ENCODE measurements at regions not wholly inside any gene's neighbourhood (a gene's known extent, or its start where the extent isn't known, plus 50 kb on each side); places are given as distances from the start of the nearest gene placed in this dataset.

- Histone ChIP-seq H3K9me3 (ENCODE audit: control insufficient read depth in 5 of 5, low read length in 5 of 5) (no peaks in the 10 kb centered on the region), H3K27me3 (ENCODE audit: control insufficient read depth in 5 of 5, insufficient read depth in 4 of 5, low read length in 5 of 5) (no peaks in the 10 kb centered on the region), H3K9ac (ENCODE audit: low read length in 5 of 5) (no peak overlapping the region), H3K36me3 (ENCODE audit: control insufficient read depth in 5 of 5, insufficient read depth in 5 of 5, low read length in 5 of 5) (peaks cover 0 to 11% (median 0%) of the 10 kb centered on the region in 5 donors), H3K4me1 (ENCODE audit: control insufficient read depth in 5 of 5, insufficient read depth in 5 of 5, low read length in 5 of 5) (peaks cover 0 to 38% (median 18%) of the 10 kb centered on the region in 5 donors), H3K4me3 (ENCODE audit: low read depth in 1 of 5, low read length in 5 of 5) (no peak overlapping the region), H3K27ac (ENCODE audit: low read depth, low read length) (no peak overlapping the region)
Measured at GRCh38 chr2:174670446-174670845, 72.8 kb upstream of the WIPF1 start.

GRCh38 chr2:174669336-174669735 lies 71.7 kb upstream of the WIPF1 start:
- Histone ChIP-seq H3K27ac (ENCODE audit: low read depth, low read length) (no peak overlapping the region), H3K36me3 (ENCODE audit: control insufficient read depth in 5 of 5, insufficient read depth in 5 of 5, low read length in 5 of 5) (peaks cover 0 to 11% (median 0%) of the 10 kb centered on the region in 5 donors), H3K9ac (ENCODE audit: low read length in 5 of 5) (no peak overlapping the region), H3K9me3 (ENCODE audit: control insufficient read depth in 5 of 5, low read length in 5 of 5) (no peaks in the 10 kb centered on the region), H3K27me3 (ENCODE audit: control insufficient read depth in 5 of 5, insufficient read depth in 4 of 5, low read length in 5 of 5) (no peaks in the 10 kb centered on the region), H3K4me1 (ENCODE audit: control insufficient read depth in 5 of 5, insufficient read depth in 5 of 5, low read length in 5 of 5) (peaks cover 0 to 42% (median 19%) of the 10 kb centered on the region in 5 donors), H3K4me3 (ENCODE audit: low read depth in 1 of 5, low read length in 5 of 5) (no peak overlapping the region)

GRCh38 chr2:174668075-174668474 lies 70.5 kb upstream of the WIPF1 start:
- H3K4me1 ChIP-seq (ENCODE audit: control insufficient read depth in 5 of 5, insufficient read depth in 5 of 5, low read length in 5 of 5): peaks cover 0 to 53% (median 30%) of the 10 kb centered on the region in 5 donors
- no peaks in the 10 kb centered on the region for H3K27me3 ChIP-seq (ENCODE audit: control insufficient read depth in 5 of 5, insufficient read depth in 4 of 5, low read length in 5 of 5)
- H3K9ac ChIP-seq (ENCODE audit: low read length in 5 of 5): no peak overlapping the region
- H3K9me3 ChIP-seq (ENCODE audit: control insufficient read depth in 5 of 5, low read length in 5 of 5): no peaks in the 10 kb centered on the region
- no peak overlapping the region for H3K4me3 ChIP-seq (ENCODE audit: low read depth in 1 of 5, low read length in 5 of 5)
- H3K36me3 ChIP-seq (ENCODE audit: control insufficient read depth in 5 of 5, insufficient read depth in 5 of 5, low read length in 5 of 5): peaks cover 0 to 7% (median 0%) of the 10 kb centered on the region in 5 donors
- H3K27ac ChIP-seq (ENCODE audit: low read depth, low read length): no peak overlapping the region

GRCh38 chr2:174667250-174667860 lies 69.8 kb upstream of the WIPF1 start:
- Histone ChIP-seq H3K27ac (ENCODE audit: low read depth, low read length) (peak overlapping the region; percentile 38), H3K4me3 (ENCODE audit: low read depth in 1 of 5, low read length in 5 of 5) (peak overlapping the region in 2 of 5 donors; percentile 2 to 29), H3K36me3 (ENCODE audit: control insufficient read depth in 5 of 5, insufficient read depth in 5 of 5, low read length in 5 of 5) (peaks cover 0 to under 1% (median 0%) of the 10 kb centered on the region in 5 donors), H3K9ac (ENCODE audit: low read length in 5 of 5) (peak overlapping the region in 1 of 5 donors; percentile 29), H3K4me1 (ENCODE audit: control insufficient read depth in 5 of 5, insufficient read depth in 5 of 5, low read length in 5 of 5) (peaks cover 0 to 55% (median 36%) of the 10 kb centered on the region in 5 donors), H3K9me3 (ENCODE audit: control insufficient read depth in 5 of 5, low read length in 5 of 5) (no peaks in the 10 kb centered on the region), H3K27me3 (ENCODE audit: control insufficient read depth in 5 of 5, insufficient read depth in 4 of 5, low read length in 5 of 5) (no peaks in the 10 kb centered on the region)

- H3K9me3 ChIP-seq (ENCODE audit: control insufficient read depth in 5 of 5, low read length in 5 of 5): no peaks in the 10 kb centered on the region
- no peak overlapping the region for H3K4me3 ChIP-seq (ENCODE audit: low read depth in 1 of 5, low read length in 5 of 5)
- H3K9ac ChIP-seq (ENCODE audit: low read length in 5 of 5): peak overlapping the region in 1 of 5 donors; percentile 29
- no peaks in the 10 kb centered on the region for H3K27me3 ChIP-seq (ENCODE audit: control insufficient read depth in 5 of 5, insufficient read depth in 4 of 5, low read length in 5 of 5)
- peaks cover 0 to 58% (median 39%) of the 10 kb centered on the region in 5 donors for H3K4me1 ChIP-seq (ENCODE audit: control insufficient read depth in 5 of 5, insufficient read depth in 5 of 5, low read length in 5 of 5)
- H3K27ac ChIP-seq (ENCODE audit: low read depth, low read length): peak overlapping the region; percentile 38
- H3K36me3 ChIP-seq (ENCODE audit: control insufficient read depth in 5 of 5, insufficient read depth in 5 of 5, low read length in 5 of 5): no peaks in the 10 kb centered on the region
Measured at GRCh38 chr2:174666845-174667244, 69.2 kb upstream of the WIPF1 start.

GRCh38 chr2:174666312-174666711 lies 68.7 kb upstream of the WIPF1 start:
- Histone ChIP-seq H3K4me3 (ENCODE audit: low read depth in 1 of 5, low read length in 5 of 5) (no peak overlapping the region), H3K27ac (ENCODE audit: low read depth, low read length) (no peak overlapping the region), H3K27me3 (ENCODE audit: control insufficient read depth in 5 of 5, insufficient read depth in 4 of 5, low read length in 5 of 5) (no peaks in the 10 kb centered on the region), H3K36me3 (ENCODE audit: control insufficient read depth in 5 of 5, insufficient read depth in 5 of 5, low read length in 5 of 5) (peaks cover 0 to 4% (median 0%) of the 10 kb centered on the region in 5 donors), H3K9ac (ENCODE audit: low read length in 5 of 5) (no peak overlapping the region), H3K4me1 (ENCODE audit: control insufficient read depth in 5 of 5, insufficient read depth in 5 of 5, low read length in 5 of 5) (peaks cover 0 to 58% (median 39%) of the 10 kb centered on the region in 5 donors), H3K9me3 (ENCODE audit: control insufficient read depth in 5 of 5, low read length in 5 of 5) (no peaks in the 10 kb centered on the region)

GRCh38 chr2:174664084-174664759 lies 66.6 kb upstream of the WIPF1 start:
- Histone ChIP-seq H3K27ac (ENCODE audit: low read depth, low read length) (peak overlapping the region; percentile 19), H3K9ac (ENCODE audit: low read length in 5 of 5) (no peak overlapping the region), H3K4me3 (ENCODE audit: low read depth in 1 of 5, low read length in 5 of 5) (no peak overlapping the region), H3K9me3 (ENCODE audit: control insufficient read depth in 5 of 5, low read length in 5 of 5) (no peaks in the 10 kb centered on the region), H3K4me1 (ENCODE audit: control insufficient read depth in 5 of 5, insufficient read depth in 5 of 5, low read length in 5 of 5) (peaks cover 0 to 51% (median 36%) of the 10 kb centered on the region in 5 donors), H3K27me3 (ENCODE audit: control insufficient read depth in 5 of 5, insufficient read depth in 4 of 5, low read length in 5 of 5) (no peaks in the 10 kb centered on the region), H3K36me3 (ENCODE audit: control insufficient read depth in 5 of 5, insufficient read depth in 5 of 5, low read length in 5 of 5) (peaks cover 0 to 9% (median 0%) of the 10 kb centered on the region in 5 donors)

GRCh38 chr2:174663550-174663949 lies 65.9 kb upstream of the WIPF1 start:
- H3K27ac ChIP-seq (ENCODE audit: low read depth, low read length): peak overlapping the region; percentile 19
- H3K36me3 ChIP-seq (ENCODE audit: control insufficient read depth in 5 of 5, insufficient read depth in 5 of 5, low read length in 5 of 5): peaks cover 0 to 9% (median 0%) of the 10 kb centered on the region in 5 donors
- peak overlapping the region in 1 of 5 donors; percentile 16 for H3K4me3 ChIP-seq (ENCODE audit: low read depth in 1 of 5, low read length in 5 of 5)
- no peak overlapping the region for H3K9ac ChIP-seq (ENCODE audit: low read length in 5 of 5)
- H3K27me3 ChIP-seq (ENCODE audit: control insufficient read depth in 5 of 5, insufficient read depth in 4 of 5, low read length in 5 of 5): no peaks in the 10 kb centered on the region
- H3K9me3 ChIP-seq (ENCODE audit: control insufficient read depth in 5 of 5, low read length in 5 of 5): no peaks in the 10 kb centered on the region
- H3K4me1 ChIP-seq (ENCODE audit: control insufficient read depth in 5 of 5, insufficient read depth in 5 of 5, low read length in 5 of 5): peaks cover 0 to 49% (median 36%) of the 10 kb centered on the region in 5 donors

GRCh38 chr2:174662859-174663258 lies 65.3 kb upstream of the WIPF1 start:
- Histone ChIP-seq H3K4me1 (ENCODE audit: control insufficient read depth in 5 of 5, insufficient read depth in 5 of 5, low read length in 5 of 5) (peaks cover 0 to 46% (median 35%) of the 10 kb centered on the region in 5 donors), H3K27ac (ENCODE audit: low read depth, low read length) (no peak overlapping the region), H3K4me3 (ENCODE audit: low read depth in 1 of 5, low read length in 5 of 5) (no peak overlapping the region), H3K36me3 (ENCODE audit: control insufficient read depth in 5 of 5, insufficient read depth in 5 of 5, low read length in 5 of 5) (peaks cover 0 to 9% (median 0%) of the 10 kb centered on the region in 5 donors), H3K27me3 (ENCODE audit: control insufficient read depth in 5 of 5, insufficient read depth in 4 of 5, low read length in 5 of 5) (no peaks in the 10 kb centered on the region), H3K9me3 (ENCODE audit: control insufficient read depth in 5 of 5, low read length in 5 of 5) (no peaks in the 10 kb centered on the region), H3K9ac (ENCODE audit: low read length in 5 of 5) (no peak overlapping the region)

GRCh38 chr2:174662459-174662858 lies 64.9 kb upstream of the WIPF1 start:
- Histone ChIP-seq H3K4me3 (ENCODE audit: low read depth in 1 of 5, low read length in 5 of 5) (no peak overlapping the region), H3K9me3 (ENCODE audit: control insufficient read depth in 5 of 5, low read length in 5 of 5) (no peaks in the 10 kb centered on the region), H3K27me3 (ENCODE audit: control insufficient read depth in 5 of 5, insufficient read depth in 4 of 5, low read length in 5 of 5) (no peaks in the 10 kb centered on the region), H3K9ac (ENCODE audit: low read length in 5 of 5) (no peak overlapping the region), H3K4me1 (ENCODE audit: control insufficient read depth in 5 of 5, insufficient read depth in 5 of 5, low read length in 5 of 5) (peaks cover 0 to 42% (median 31%) of the 10 kb centered on the region in 5 donors), H3K27ac (ENCODE audit: low read depth, low read length) (no peak overlapping the region), H3K36me3 (ENCODE audit: control insufficient read depth in 5 of 5, insufficient read depth in 5 of 5, low read length in 5 of 5) (peaks cover 0 to 9% (median 0%) of the 10 kb centered on the region in 5 donors)
